Stomach (tissue), 4 donors: ENCODE measurements at regions not wholly inside any gene's neighbourhood (a gene's known extent, or its start where the extent isn't known, plus 50 kb on each side); places are given as distances from the start of the nearest gene placed in this dataset.

Experiments
- POLR2A ChIP-seq, 4 donors: fragments of 450-650 bp; IDR thresholded peaks; one replicate each; pipeline ENCODE4 v1.6.1; 2016; ENCODE audit warnings: antibody characterized with exemption in 4 of 4, control low read depth in 2 of 4, mild to moderate bottlenecking in 1 of 4, moderate library complexity in 1 of 4
- TF ChIP-seq, protein P1 (sequence below), 7 experiments: fragments of 450-650 bp in 4 of 7; fragments of 200-600 bp in 3 of 7; sonication (generic) in 3 of 7; IDR thresholded peaks; one replicate each; pipeline ENCODE4 v1.5.1; 2016 to 2019; ENCODE audit warnings: antibody characterized with exemption in 7 of 7, control low read depth in 2 of 7, mild to moderate bottlenecking in 1 of 7

DNA sequence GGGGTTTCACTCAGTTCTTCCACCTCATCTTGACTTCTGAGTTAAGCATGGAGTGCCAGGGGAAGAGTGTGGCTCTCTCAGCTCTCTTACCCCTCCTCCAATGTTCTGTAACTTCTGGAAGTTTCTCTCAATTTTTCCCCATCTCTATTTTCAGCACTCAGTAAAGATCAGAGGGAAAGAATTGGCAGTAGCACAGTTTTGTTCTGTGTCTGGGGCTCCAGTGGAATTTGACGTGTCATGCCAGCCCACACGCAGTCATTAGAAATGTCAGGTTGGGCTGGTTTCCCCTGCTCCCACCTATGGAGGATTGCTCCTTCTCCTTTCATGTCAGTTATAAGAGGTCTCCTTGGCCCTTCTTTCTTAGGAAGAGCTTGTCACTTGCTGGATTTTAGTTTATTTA is 104.6 kb upstream of the COL3A1 start:
- TF ChIP-seq, protein P1, sequence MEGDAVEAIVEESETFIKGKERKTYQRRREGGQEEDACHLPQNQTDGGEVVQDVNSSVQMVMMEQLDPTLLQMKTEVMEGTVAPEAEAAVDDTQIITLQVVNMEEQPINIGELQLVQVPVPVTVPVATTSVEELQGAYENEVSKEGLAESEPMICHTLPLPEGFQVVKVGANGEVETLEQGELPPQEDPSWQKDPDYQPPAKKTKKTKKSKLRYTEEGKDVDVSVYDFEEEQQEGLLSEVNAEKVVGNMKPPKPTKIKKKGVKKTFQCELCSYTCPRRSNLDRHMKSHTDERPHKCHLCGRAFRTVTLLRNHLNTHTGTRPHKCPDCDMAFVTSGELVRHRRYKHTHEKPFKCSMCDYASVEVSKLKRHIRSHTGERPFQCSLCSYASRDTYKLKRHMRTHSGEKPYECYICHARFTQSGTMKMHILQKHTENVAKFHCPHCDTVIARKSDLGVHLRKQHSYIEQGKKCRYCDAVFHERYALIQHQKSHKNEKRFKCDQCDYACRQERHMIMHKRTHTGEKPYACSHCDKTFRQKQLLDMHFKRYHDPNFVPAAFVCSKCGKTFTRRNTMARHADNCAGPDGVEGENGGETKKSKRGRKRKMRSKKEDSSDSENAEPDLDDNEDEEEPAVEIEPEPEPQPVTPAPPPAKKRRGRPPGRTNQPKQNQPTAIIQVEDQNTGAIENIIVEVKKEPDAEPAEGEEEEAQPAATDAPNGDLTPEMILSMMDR (IDR thresholded peaks at IDR 0.05), result no peak
- TF ChIP-seq POLR2A (IDR thresholded peaks at IDR 0.05), result no peak
